ENCODE measurements at regions not wholly inside any gene's neighbourhood (a gene's known extent, or its start where the extent isn't known, plus 50 kb on each side); places are given as distances from the start of the nearest gene placed in this dataset.

DNA sequence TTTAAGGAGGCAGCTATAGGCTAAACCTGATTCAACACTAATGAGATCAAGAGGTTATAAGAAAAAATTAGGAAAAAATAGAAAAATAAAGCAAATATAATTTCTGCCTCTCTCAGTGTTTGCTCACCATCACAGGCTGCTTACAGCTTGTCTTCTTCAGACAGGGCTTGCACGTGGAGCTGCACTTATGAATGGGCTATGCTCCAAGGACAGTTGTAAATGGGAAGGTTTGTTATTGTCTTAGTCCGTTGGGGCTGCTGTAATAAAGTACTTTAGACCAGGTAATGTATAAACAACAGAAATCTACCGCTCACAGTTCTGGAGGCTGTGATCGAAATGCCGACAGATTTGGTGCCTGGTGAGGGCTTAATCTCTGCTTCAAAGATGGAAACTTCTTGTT, 219.8 kb downstream of the NEBL start:
- no peak overlapping the region for H3K4me3 ChIP-seq (ENCODE audit: low read length in 3 of 3)
- H3K27ac ChIP-seq (ENCODE audit: low read depth in 2 of 2, low read length in 2 of 2): no peak overlapping the region
- no peaks in the 10 kb centered on the region for H3K4me1 ChIP-seq (ENCODE audit: control insufficient read depth in 2 of 3, insufficient read depth in 2 of 3, low read depth in 1 of 3, low read length in 3 of 3)
- no peak overlapping the region for H3K9ac ChIP-seq (ENCODE audit: low read length in 3 of 3)
- DNase-seq (no peak), FAIRE-seq (no peak)
- TF ChIP-seq, protein P1, sequence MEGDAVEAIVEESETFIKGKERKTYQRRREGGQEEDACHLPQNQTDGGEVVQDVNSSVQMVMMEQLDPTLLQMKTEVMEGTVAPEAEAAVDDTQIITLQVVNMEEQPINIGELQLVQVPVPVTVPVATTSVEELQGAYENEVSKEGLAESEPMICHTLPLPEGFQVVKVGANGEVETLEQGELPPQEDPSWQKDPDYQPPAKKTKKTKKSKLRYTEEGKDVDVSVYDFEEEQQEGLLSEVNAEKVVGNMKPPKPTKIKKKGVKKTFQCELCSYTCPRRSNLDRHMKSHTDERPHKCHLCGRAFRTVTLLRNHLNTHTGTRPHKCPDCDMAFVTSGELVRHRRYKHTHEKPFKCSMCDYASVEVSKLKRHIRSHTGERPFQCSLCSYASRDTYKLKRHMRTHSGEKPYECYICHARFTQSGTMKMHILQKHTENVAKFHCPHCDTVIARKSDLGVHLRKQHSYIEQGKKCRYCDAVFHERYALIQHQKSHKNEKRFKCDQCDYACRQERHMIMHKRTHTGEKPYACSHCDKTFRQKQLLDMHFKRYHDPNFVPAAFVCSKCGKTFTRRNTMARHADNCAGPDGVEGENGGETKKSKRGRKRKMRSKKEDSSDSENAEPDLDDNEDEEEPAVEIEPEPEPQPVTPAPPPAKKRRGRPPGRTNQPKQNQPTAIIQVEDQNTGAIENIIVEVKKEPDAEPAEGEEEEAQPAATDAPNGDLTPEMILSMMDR (IDR thresholded peaks at IDR 0.05; ENCODE audit: borderline replicate concordance, extremely low read depth, insufficient read depth): no peak
- H3K36me3 ChIP-seq (ENCODE audit: control insufficient read depth in 2 of 3, insufficient read depth in 3 of 3, low read length in 3 of 3): no peaks in the 10 kb centered on the region
- no peaks in the 10 kb centered on the region for H3K9me3 ChIP-seq (ENCODE audit: control insufficient read depth in 2 of 3, insufficient read depth in 1 of 3, low read length in 3 of 3)
- intact Hi-C loops (cut with DNase I): no loop called here
- H3K27me3 ChIP-seq (ENCODE audit: control insufficient read depth, insufficient read depth, low read length): no peaks in the 10 kb centered on the region

DNA sequence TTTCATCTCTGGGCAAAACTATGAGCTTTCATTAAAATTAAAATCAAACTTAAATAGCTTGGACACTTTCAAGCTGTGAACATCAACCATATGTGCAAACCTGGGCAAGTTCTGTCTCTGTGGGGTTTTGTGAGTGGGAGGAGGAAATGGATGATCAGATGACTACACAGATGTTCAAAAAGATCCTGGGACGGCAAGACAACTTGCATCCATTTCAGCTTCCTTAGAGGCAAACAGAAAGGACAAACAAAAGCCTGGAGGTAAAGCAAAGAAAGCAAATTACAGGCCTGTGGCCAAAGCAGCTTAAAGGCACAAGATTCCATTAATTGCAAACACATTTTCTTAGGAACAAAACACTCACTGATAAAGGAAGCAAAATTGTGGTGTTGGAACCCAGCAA, 222.2 kb downstream of the NEBL start:
- intact Hi-C loops (cut with DNase I): no loop called here
- no peak overlapping the region for H3K9ac ChIP-seq (ENCODE audit: low read length in 3 of 3)
- H3K27me3 ChIP-seq (ENCODE audit: control insufficient read depth, insufficient read depth, low read length): no peaks in the 10 kb centered on the region
- DNase-seq (peak in 2 of 5 donors; percentile 29 to 36), FAIRE-seq (no peak)
- H3K27ac ChIP-seq (ENCODE audit: low read depth in 2 of 2, low read length in 2 of 2): no peak overlapping the region
- no peaks in the 10 kb centered on the region for H3K9me3 ChIP-seq (ENCODE audit: control insufficient read depth in 2 of 3, insufficient read depth in 1 of 3, low read length in 3 of 3)
- H3K4me1 ChIP-seq (ENCODE audit: control insufficient read depth in 2 of 3, insufficient read depth in 2 of 3, low read depth in 1 of 3, low read length in 3 of 3): no peaks in the 10 kb centered on the region
- TF ChIP-seq, protein P1 (IDR thresholded peaks at IDR 0.05; ENCODE audit: borderline replicate concordance, extremely low read depth, insufficient read depth): no peak
- H3K36me3 ChIP-seq (ENCODE audit: control insufficient read depth in 2 of 3, insufficient read depth in 3 of 3, low read length in 3 of 3): no peaks in the 10 kb centered on the region
- H3K4me3 ChIP-seq (ENCODE audit: low read length in 3 of 3): no peak overlapping the region

DNA sequence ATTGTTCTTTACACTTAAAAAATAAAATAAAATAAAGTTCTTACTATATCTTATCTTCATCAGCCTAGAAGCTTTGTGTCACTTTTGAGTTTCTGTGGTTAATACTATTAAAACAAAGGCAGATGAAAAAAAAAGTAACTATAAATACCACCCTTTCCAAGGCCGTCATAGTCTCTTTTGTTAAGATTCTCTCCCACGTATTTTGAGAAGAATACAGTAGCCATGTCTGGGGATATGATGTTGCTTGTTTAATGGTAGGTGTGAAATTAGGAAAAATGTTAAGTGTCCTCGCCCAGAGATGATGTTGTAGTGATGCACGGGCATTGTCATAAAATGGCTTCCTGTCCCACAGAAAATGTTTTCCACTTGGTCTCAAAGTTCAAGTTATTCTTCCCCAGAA, 223.9 kb downstream of the NEBL start:
- H3K9me3 ChIP-seq (ENCODE audit: control insufficient read depth in 2 of 3, insufficient read depth in 1 of 3, low read length in 3 of 3): no peaks in the 10 kb centered on the region
- H3K9ac ChIP-seq (ENCODE audit: low read length in 3 of 3): no peak overlapping the region
- H3K4me1 ChIP-seq (ENCODE audit: control insufficient read depth in 2 of 3, insufficient read depth in 2 of 3, low read depth in 1 of 3, low read length in 3 of 3): no peaks in the 10 kb centered on the region
- no peaks in the 10 kb centered on the region for H3K36me3 ChIP-seq (ENCODE audit: control insufficient read depth in 2 of 3, insufficient read depth in 3 of 3, low read length in 3 of 3)
- DNase-seq: no peak
- H3K4me3 ChIP-seq (ENCODE audit: low read length in 3 of 3): no peak overlapping the region
- intact Hi-C loops (cut with DNase I): no loop called here
- no peak for FAIRE-seq
- H3K27me3 ChIP-seq (ENCODE audit: control insufficient read depth, insufficient read depth, low read length): no peaks in the 10 kb centered on the region
- TF ChIP-seq, protein P1 (IDR thresholded peaks at IDR 0.05; ENCODE audit: borderline replicate concordance, extremely low read depth, insufficient read depth): no peak
- H3K27ac ChIP-seq (ENCODE audit: low read depth in 2 of 2, low read length in 2 of 2): no peak overlapping the region

DNA sequence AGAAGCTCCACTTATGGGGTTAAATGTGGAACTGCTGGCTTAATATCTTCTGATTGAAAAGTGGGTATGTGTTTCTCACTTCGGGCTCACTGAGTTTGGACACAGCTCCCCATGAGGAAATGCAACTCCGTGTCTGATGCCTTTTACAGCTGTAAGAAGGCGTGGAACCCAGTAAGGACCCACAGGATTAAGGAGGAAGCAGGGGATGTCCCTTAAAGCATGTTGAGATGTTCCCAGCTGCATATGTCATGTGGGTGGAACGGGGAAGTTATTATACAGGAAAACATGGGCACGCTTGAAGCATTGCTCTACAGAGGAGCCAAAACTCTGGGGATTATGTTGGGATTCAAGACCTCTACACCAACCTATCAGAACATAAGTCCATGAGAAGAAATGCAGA, 224.4 kb downstream of the NEBL start:
- Histone ChIP-seq H3K4me1 (ENCODE audit: control insufficient read depth in 2 of 3, insufficient read depth in 2 of 3, low read depth in 1 of 3, low read length in 3 of 3) (no peaks in the 10 kb centered on the region), H3K36me3 (ENCODE audit: control insufficient read depth in 2 of 3, insufficient read depth in 3 of 3, low read length in 3 of 3) (no peaks in the 10 kb centered on the region), H3K9ac (ENCODE audit: low read length in 3 of 3) (no peak overlapping the region), H3K9me3 (ENCODE audit: control insufficient read depth in 2 of 3, insufficient read depth in 1 of 3, low read length in 3 of 3) (no peaks in the 10 kb centered on the region), H3K4me3 (ENCODE audit: low read length in 3 of 3) (no peak overlapping the region), H3K27ac (ENCODE audit: low read depth in 2 of 2, low read length in 2 of 2) (no peak overlapping the region), H3K27me3 (ENCODE audit: control insufficient read depth, insufficient read depth, low read length) (no peaks in the 10 kb centered on the region)
- TF ChIP-seq, protein P1 (IDR thresholded peaks at IDR 0.05; ENCODE audit: borderline replicate concordance, extremely low read depth, insufficient read depth): no peak
- FAIRE-seq: no peak
- no peak for DNase-seq
- intact Hi-C loops (cut with DNase I): no loop called here
